GM10266 (cell line): ENCODE measurements at regions not wholly inside any gene's neighbourhood (a gene's known extent, or its start where the extent isn't known, plus 50 kb on each side); places are given as distances from the start of the nearest gene placed in this dataset.

ENCODE experiments used
- DNase-seq: peaks from one replicate; pipeline ENCODE4 v3.0.0; 2012; ENCODE audit errors: extremely low spot score
- TF ChIP-seq, protein P1 (sequence below): IDR thresholded peaks from 2 replicates; pipeline ENCODE4 v1.5.1; 2012; ENCODE audit warnings: mild to moderate bottlenecking, low read depth; ENCODE audit not compliant: control insufficient read depth, insufficient read depth; ENCODE audit errors: missing control alignments

DNA sequence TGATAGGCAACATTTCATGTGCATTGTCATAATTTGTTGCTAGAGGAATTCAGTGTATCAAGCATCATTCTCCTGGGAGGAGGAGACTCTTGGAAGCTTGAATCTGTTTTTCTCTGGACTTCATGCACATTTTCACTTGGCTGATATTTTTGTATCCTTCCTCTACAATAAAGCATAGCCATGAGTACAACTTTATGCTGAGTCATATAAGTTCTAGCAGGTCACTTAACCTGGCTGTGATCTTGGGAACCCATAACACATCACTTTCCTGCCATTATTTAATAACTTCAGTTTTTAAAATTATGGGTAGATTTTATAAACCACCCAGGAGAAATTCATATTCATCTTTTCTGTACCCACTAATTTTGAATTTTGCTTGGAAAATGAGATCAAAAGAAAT is 203.0 kb upstream of the CD96 start:
- TF ChIP-seq, protein P1, sequence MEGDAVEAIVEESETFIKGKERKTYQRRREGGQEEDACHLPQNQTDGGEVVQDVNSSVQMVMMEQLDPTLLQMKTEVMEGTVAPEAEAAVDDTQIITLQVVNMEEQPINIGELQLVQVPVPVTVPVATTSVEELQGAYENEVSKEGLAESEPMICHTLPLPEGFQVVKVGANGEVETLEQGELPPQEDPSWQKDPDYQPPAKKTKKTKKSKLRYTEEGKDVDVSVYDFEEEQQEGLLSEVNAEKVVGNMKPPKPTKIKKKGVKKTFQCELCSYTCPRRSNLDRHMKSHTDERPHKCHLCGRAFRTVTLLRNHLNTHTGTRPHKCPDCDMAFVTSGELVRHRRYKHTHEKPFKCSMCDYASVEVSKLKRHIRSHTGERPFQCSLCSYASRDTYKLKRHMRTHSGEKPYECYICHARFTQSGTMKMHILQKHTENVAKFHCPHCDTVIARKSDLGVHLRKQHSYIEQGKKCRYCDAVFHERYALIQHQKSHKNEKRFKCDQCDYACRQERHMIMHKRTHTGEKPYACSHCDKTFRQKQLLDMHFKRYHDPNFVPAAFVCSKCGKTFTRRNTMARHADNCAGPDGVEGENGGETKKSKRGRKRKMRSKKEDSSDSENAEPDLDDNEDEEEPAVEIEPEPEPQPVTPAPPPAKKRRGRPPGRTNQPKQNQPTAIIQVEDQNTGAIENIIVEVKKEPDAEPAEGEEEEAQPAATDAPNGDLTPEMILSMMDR, result no peak
- DNase-seq, result no peak

DNA sequence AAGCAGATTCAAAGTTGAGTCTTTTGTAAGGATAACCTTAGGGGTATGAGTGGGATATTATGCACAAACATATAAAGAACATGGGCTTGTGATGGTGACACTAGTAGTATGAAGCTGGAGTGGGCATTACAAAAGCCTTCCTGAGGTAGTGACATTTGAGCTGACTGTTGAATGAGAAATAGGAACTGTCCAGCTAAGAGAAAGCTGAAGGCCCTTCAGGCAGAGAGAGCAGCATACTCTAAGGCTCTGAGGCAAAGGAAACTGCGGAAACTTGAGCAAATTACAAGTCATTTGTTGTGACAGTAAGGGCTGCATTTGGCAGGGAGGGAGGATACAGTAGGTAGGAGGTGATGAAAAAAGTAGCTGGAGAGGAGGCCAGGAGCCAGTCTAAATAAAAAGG is 190.7 kb upstream of the CD96 start:
- TF ChIP-seq, protein P1, result no peak
- no peak for DNase-seq

DNA sequence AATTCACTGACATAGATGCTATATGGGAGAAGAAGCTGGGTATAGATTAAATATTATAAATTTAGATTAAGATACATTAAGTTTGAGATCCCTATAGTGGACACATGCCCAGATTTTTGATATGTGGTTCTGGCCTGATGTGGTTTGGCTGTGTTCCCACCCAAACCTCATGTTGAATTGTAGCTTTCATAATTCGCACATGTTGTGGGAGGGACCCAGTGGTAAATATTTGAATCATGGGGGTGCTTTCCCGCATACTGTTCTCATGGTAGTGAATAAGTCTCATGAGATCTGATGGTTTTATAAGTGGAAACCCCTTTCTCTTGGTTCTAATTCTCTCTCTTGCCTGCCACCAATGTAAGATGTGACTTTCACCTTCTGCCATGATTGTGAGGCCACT is 189.4 kb upstream of the CD96 start:
- no peak for DNase-seq
- TF ChIP-seq, protein P1, result no peak

DNA sequence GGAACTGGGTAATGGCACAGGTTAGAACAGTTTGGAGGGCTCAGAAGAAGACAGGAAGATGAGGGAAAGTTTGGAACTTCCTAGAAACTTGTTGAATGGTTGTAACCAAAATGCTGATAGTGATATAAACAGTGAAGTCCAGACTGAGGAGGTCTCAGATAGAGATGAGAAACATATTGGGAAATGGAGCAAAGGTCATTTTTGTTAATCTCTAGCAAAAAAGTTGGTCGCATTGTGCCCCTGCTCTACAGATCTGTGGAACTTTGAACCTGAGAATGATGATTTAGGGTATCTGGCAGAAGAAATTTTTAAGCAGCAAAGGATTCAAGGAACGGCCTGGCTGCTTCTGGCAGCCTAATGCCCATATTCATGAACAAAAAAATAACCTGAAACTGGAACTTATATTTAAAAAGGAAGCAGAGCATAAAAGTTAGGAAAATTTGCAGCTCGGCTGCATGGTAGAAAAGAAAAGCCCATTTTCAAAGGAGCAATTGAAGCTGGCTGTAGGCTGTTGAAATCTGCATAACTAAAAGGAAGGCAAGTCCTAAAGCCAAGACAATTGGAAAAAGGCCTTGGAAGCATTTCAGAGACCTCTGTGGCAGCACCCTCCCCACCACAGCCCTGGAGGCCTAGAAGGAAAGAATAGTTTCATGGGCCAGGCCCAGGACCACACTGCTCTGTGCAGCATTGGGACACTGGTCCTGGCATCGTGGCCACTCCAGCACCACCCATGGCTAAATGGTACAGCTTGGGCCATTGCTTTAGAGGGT is 182.6 kb upstream of the CD96 start:
- TF ChIP-seq, protein P1, result no peak

GRCh38 chr3:111362381-111363009 is 179.5 kb upstream of the CD96 start:
- DNase-seq, result no peak
- TF ChIP-seq, protein P1, result no peak

More for the DNA sequence above, 182.6 kb upstream of the CD96 start:
- DNase-seq, result no peak

DNA sequence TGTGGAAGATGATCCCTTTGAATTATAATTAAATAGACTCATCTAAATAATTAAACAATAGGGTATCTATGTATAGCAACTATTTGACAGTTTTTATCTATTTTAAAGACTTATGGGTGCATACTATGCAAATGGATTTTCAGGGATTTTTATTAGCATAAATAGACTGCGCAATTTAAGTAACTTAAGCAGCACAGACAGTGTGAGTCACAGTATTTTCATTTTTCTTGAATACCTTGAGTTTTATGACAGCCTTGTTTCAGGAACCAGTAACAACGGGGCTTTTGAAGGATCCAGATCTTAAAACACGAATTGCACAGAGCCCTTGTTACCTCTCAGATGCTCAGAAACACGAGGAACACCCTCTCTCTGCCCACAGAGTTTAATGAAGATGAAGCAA is 175.5 kb upstream of the CD96 start:
- TF ChIP-seq, protein P1, result no peak
- no peak for DNase-seq

- TF ChIP-seq, protein P1, result no peak
- DNase-seq, result no peak
Observed at GRCh38 chr3:111368056-111368455, 173.9 kb upstream of the CD96 start.
